Suprapubic skin (tissue), 4 donors: ENCODE measurements at regions not wholly inside any gene's neighbourhood (a gene's known extent, or its start where the extent isn't known, plus 50 kb on each side); places are given as distances from the start of the nearest gene placed in this dataset.
"Not testable (repeated sequence)": the region's sequence is repeated elsewhere in the genome, so short reads cannot be mapped to it uniquely, and the experiment has no call there.

Experiments used
- DNase-seq, 2 donors: peaks; one replicate each; pipeline ENCODE4 v3.0.0-alpha.2; 2019; ENCODE audit warnings: low spot score in 2 of 2
- H3K27ac ChIP-seq: fragments of 200-600 bp; sonication (generic); one replicate; pipeline ENCODE4 v1.5.1; 2019
- H3K27me3 ChIP-seq: fragments of 200-600 bp; sonication (generic); one replicate; pipeline ENCODE4 v1.5.1; 2019
- H3K36me3 ChIP-seq: fragments of 200-600 bp; sonication (generic); one replicate; pipeline ENCODE4 v1.5.1; 2019
- H3K4me1 ChIP-seq: fragments of 200-600 bp; sonication (generic); one replicate; pipeline ENCODE4 v1.5.1; 2019
- H3K4me3 ChIP-seq: fragments of 200-600 bp; sonication (generic); one replicate; pipeline ENCODE4 v1.5.1; 2019; ENCODE audit warnings: mild to moderate bottlenecking
- H3K9me3 ChIP-seq: fragments of 200-600 bp; sonication (generic); one replicate; pipeline ENCODE4 v1.5.1; 2019
- EP300 ChIP-seq: sonication (generic); formaldehyde crosslinking; IDR thresholded peaks from one replicate; pipeline ENCODE4 v1.6.1; 2017; ENCODE audit warnings: antibody characterized with exemption
- POLR2A ChIP-seq, 2 donors: fragments of 450-650 bp; IDR thresholded peaks; one replicate each; pipeline ENCODE4 v1.6.1; 2017; ENCODE audit warnings: antibody characterized with exemption in 2 of 2, mild to moderate bottlenecking in 2 of 2, moderate library complexity in 2 of 2
- POLR2AphosphoS5 ChIP-seq, 3 donors: sonication (generic); formaldehyde crosslinking; IDR thresholded peaks; one replicate each; pipeline ENCODE4 v1.6.1; 2017; ENCODE audit warnings: antibody characterized with exemption in 3 of 3
- WGBS: methylation state at CpG from one replicate; pipeline ENCODE4 v1.1.5; 2018; 5-methylcytosine and 5-hydroxymethylcytosine counted together
- TF ChIP-seq, protein P1 (sequence below), 2 donors: fragments of 200-600 bp in 1 of 2; fragments of 450-650 bp in 1 of 2; sonication (generic) in 1 of 2; IDR thresholded peaks; one replicate each; pipeline ENCODE4 v1.5.1; 2016 to 2019; ENCODE audit warnings: antibody characterized with exemption in 2 of 2, mild to moderate bottlenecking in 1 of 2, moderate library complexity in 1 of 2

DNA sequence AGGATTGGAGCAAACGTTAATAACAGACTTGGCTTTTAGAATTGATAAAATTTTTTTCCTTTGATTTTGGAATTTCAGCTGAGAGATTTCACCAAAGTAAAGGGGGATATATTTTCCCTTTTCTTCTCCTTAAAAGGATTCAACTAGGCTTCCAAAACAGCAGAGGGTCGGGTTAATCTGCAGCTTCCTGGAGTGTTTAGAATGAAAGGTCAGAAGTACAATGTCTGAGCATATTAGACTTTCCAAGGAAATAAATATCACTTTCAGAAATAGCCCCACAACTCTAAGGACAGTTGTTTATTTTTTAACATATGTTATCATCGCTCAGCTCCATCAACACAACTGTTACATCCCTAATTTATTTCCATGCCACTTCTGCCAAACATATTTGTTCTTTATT is 1532.9 kb upstream of the RAG2 start:
- TF ChIP-seq POLR2AphosphoS5 (IDR thresholded peaks at IDR 0.05) (no peak), EP300 (no peak), POLR2A (IDR thresholded peaks at IDR 0.05) (no peak)
- Histone ChIP-seq H3K36me3 (no peaks in the 10 kb centered on the region), H3K4me1 (no peaks in the 10 kb centered on the region), H3K27ac (no peak overlapping the region), H3K9me3 (no peaks in the 10 kb centered on the region), H3K4me3 (no peak overlapping the region), H3K27me3 (no peaks in the 10 kb centered on the region)
- no peak for DNase-seq
- WGBS, result 55% methylated on average over 3 of the region's 3 CpGs

DNA sequence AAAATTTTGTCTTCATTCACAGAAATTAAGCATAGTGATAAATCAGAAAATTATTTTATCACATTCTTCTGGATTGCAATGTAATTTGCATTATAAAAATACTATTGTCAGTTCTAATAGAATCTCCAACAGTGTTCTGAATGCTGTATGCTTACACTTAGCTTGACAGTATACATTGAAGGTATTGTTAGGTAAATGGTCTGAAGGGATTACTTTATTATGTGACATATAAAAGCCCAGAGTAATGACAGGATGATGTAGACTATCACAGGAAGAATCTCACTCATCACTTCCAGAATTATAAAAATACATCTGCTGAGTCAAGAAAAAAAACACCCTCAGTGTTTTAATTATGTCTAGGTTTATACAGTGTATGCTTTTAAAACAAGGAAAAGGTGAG is 1532.5 kb upstream of the RAG2 start:
- Histone ChIP-seq H3K4me3 (no peak overlapping the region), H3K4me1 (no peaks in the 10 kb centered on the region), H3K27me3 (no peaks in the 10 kb centered on the region), H3K9me3 (no peaks in the 10 kb centered on the region), H3K36me3 (no peaks in the 10 kb centered on the region), H3K27ac (no peak overlapping the region)
- TF ChIP-seq POLR2AphosphoS5 (IDR thresholded peaks at IDR 0.05) (no peak), EP300 (no peak), POLR2A (IDR thresholded peaks at IDR 0.05) (no peak)
- TF ChIP-seq, protein P1, sequence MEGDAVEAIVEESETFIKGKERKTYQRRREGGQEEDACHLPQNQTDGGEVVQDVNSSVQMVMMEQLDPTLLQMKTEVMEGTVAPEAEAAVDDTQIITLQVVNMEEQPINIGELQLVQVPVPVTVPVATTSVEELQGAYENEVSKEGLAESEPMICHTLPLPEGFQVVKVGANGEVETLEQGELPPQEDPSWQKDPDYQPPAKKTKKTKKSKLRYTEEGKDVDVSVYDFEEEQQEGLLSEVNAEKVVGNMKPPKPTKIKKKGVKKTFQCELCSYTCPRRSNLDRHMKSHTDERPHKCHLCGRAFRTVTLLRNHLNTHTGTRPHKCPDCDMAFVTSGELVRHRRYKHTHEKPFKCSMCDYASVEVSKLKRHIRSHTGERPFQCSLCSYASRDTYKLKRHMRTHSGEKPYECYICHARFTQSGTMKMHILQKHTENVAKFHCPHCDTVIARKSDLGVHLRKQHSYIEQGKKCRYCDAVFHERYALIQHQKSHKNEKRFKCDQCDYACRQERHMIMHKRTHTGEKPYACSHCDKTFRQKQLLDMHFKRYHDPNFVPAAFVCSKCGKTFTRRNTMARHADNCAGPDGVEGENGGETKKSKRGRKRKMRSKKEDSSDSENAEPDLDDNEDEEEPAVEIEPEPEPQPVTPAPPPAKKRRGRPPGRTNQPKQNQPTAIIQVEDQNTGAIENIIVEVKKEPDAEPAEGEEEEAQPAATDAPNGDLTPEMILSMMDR (IDR thresholded peaks at IDR 0.05), result no peak
- DNase-seq, result no peak

DNA sequence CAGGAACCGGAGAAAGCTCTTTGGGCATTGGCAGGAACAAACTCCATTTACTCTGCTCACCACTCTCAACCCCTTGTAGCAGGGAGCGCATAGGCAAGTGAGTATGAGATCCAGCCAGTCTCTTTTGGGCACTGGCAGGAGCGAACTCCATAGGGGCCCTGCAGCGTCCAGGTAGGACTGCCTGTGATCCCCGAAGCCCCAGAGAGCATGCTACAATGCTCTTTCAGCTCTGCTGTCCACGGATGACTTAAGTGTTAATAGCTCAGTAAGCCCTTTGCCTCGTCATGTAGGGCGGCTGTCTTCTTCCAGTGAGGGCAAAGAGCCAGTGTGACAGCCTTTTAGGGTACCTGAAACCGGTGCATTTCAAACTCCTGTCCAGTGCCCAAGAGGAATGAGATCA is 1525.6 kb upstream of the RAG2 start:
- TF ChIP-seq EP300, result no peak
- no peak for TF ChIP-seq POLR2AphosphoS5 (IDR thresholded peaks at IDR 0.05)
- TF ChIP-seq, protein P1 (IDR thresholded peaks at IDR 0.05), result no peak
- TF ChIP-seq POLR2A (IDR thresholded peaks at IDR 0.05), result no peak
- no peak overlapping the region for H3K27ac ChIP-seq
- 85% methylated on average over 7 of the region's 9 CpGs for WGBS
- DNase-seq, result no peak
- H3K4me3 ChIP-seq, result no peak overlapping the region
- no peaks in the 10 kb centered on the region for H3K36me3 ChIP-seq
- no peaks in the 10 kb centered on the region for H3K4me1 ChIP-seq
- H3K27me3 ChIP-seq, result no peaks in the 10 kb centered on the region
- no peaks in the 10 kb centered on the region for H3K9me3 ChIP-seq

DNA sequence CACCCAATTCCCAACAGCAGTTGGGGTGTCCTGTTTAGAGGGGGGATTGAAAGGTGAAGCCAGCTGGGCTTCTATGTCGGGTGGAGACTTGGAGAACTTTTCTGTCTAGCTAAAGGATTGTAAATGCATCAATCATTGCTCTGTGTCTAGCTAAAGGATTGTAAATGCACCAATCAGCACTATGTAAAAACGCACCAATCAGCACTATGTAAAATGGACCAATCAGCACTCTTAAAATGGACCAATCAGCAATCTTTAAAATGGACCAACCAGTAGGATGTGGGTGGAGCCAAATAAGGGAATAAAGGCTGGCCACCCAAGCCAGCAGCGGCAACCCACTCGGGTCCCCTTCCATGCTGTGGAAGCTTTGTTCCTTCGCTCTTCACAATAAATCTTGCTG is 1518.6 kb upstream of the RAG2 start:
- H3K4me1 ChIP-seq, H3K4me3 ChIP-seq, DNase-seq, H3K9me3 ChIP-seq, H3K27ac ChIP-seq, H3K27me3 ChIP-seq, H3K36me3 ChIP-seq: not testable (repeated sequence)
- WGBS, result 94% methylated on average over 5 of the region's 5 CpGs

DNA sequence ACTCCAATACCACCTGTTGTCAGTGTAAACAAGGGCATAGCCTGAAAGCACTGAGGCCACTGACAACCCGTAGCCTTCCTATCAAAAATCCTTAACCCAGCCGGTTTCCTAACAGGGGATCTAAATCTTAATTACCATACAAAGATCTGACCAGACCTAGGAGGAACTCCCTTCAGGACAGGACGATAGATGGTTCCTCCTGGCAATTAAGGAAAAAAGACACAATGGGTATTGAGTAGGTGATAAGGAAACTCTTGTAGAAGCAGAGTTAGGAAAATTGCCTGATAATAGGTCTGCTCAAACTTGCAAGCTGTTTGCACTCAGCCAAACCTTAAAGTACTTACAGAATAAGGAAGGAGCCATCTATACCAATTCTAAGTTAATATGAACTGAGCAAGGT is 1517.3 kb upstream of the RAG2 start:
- WGBS, result 76% methylated on average over 3 of the region's 3 CpGs
- H3K27me3 ChIP-seq, DNase-seq, H3K36me3 ChIP-seq, H3K4me3 ChIP-seq, H3K27ac ChIP-seq, H3K4me1 ChIP-seq, H3K9me3 ChIP-seq: not testable (repeated sequence)

DNA sequence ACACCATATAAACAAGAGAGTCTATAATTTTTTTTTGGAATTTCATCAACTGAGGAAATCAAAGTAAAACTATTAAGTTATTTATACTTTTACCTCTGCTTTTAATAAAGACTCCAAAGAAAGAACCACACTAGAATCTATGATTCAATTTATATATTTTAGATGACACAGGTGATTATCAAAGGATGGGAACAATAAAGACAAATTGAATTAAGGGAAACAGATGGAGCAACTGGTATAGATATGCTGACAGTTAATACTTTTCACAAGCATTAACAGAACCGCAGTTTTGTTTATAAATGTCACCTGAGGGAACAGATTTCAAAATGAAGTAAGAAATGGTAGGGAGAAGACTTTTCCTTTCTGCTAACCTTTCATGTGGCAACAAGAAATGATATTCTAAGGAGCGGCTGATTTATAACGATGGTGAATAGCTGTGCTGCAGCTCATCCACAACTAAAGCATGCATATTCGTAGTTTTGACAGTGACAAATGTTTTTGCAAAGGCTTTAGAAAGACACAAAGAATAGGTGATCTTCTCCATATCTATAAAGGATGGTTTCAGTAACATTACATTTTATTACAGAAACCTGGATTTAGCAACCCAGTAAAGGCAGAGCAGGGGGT is 1502.9 kb upstream of the RAG2 start:
- H3K4me3 ChIP-seq, result no peak overlapping the region
- no peak overlapping the region for H3K27ac ChIP-seq
- no peaks in the 10 kb centered on the region for H3K4me1 ChIP-seq
- no peaks in the 10 kb centered on the region for H3K36me3 ChIP-seq
- TF ChIP-seq POLR2AphosphoS5 (IDR thresholded peaks at IDR 0.05), result no peak
- no peak for TF ChIP-seq POLR2A (IDR thresholded peaks at IDR 0.05)
- TF ChIP-seq EP300, result no peak
- TF ChIP-seq, protein P1 (IDR thresholded peaks at IDR 0.05), result no peak
- no peaks in the 10 kb centered on the region for H3K9me3 ChIP-seq
- no peaks in the 10 kb centered on the region for H3K27me3 ChIP-seq
- 47% methylated on average over 4 of the region's 4 CpGs for WGBS
- DNase-seq, result no peak

DNA sequence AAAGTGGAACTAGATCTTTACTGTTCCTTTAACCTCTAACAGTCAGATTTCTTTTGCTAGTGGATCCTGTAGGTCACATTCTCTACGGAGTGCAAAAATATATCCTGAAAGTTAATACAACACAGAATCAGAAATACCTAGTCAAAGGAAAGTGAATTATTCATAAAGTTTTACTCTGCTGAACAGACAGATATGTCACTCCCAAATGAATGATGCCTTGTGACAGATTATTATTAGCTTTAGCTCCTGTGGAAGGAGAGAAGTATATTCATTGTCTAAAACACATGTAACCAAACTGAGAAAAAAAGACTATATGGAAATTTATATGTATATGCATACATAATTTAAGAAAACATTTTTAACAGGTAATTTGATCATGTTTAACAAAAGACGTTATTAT is 1497.2 kb upstream of the RAG2 start:
- Histone ChIP-seq H3K9me3 (no peaks in the 10 kb centered on the region), H3K4me3 (no peak overlapping the region), H3K27me3 (no peaks in the 10 kb centered on the region), H3K4me1 (no peaks in the 10 kb centered on the region), H3K36me3 (no peaks in the 10 kb centered on the region), H3K27ac (no peak overlapping the region)
- no peak for TF ChIP-seq POLR2AphosphoS5 (IDR thresholded peaks at IDR 0.05)
- no peak for TF ChIP-seq POLR2A (IDR thresholded peaks at IDR 0.05)
- TF ChIP-seq EP300, result no peak
- TF ChIP-seq, protein P1 (IDR thresholded peaks at IDR 0.05), result no peak
- DNase-seq, result no peak
- WGBS, result 86% methylated on average over 2 of the region's 2 CpGs
